Endothelial cell (in vitro differentiated cells): ENCODE measurements at regions not wholly inside any gene's neighbourhood (a gene's known extent, or its start where the extent isn't known, plus 50 kb on each side); places are given as distances from the start of the nearest gene placed in this dataset.

ENCODE experiments used
- DNase-seq: peaks from one replicate; pipeline ENCODE4 v3.0.0; 2021; ENCODE audit warnings: low spot score
- H3K27ac Mint-ChIP-seq: one replicate; pipeline ENCODE4 v1.8.0; 2021; ENCODE audit warnings: mixed read lengths, inconsistent platforms; ENCODE audit not compliant: unreplicated experiment
- H3K27me3 Mint-ChIP-seq: one replicate; pipeline ENCODE4 v1.8.0; 2021; ENCODE audit warnings: mild to moderate bottlenecking, moderate library complexity, mixed read lengths, inconsistent platforms; ENCODE audit not compliant: unreplicated experiment
- H3K36me3 Mint-ChIP-seq: one replicate; pipeline ENCODE4 v1.8.0; 2021; ENCODE audit warnings: mild to moderate bottlenecking, low read depth, mixed read lengths, inconsistent platforms; ENCODE audit not compliant: unreplicated experiment
- H3K4me1 Mint-ChIP-seq: one replicate; pipeline ENCODE4 v1.8.0; 2021; ENCODE audit warnings: mild to moderate bottlenecking, mixed read lengths, inconsistent platforms; ENCODE audit not compliant: unreplicated experiment
- H3K4me3 Mint-ChIP-seq: one replicate; pipeline ENCODE4 v1.8.0; 2021; ENCODE audit warnings: mild to moderate bottlenecking, mixed read lengths, inconsistent platforms; ENCODE audit not compliant: unreplicated experiment
- H3K9me3 Mint-ChIP-seq: one replicate; pipeline ENCODE4 v1.8.0; 2021; ENCODE audit warnings: mixed read lengths, inconsistent platforms; ENCODE audit not compliant: unreplicated experiment
- CTCF ChIP-seq: fragments of 200-600 bp; sonication (generic); IDR thresholded peaks from one replicate; pipeline ENCODE4 v1.5.0; 2021; ENCODE audit warnings: antibody characterized with exemption; ENCODE audit not compliant: unreplicated experiment

GRCh38 chr1:90435351-90435750, 281.8 kb downstream of the BARHL2 start:
- no peak for DNase-seq
- H3K27me3 Mint-ChIP-seq = no peaks in the 10 kb centered on the region
- no peaks in the 10 kb centered on the region for H3K36me3 Mint-ChIP-seq
- no peaks in the 10 kb centered on the region for H3K4me1 Mint-ChIP-seq
- no peaks in the 10 kb centered on the region for H3K9me3 Mint-ChIP-seq
- TF ChIP-seq CTCF = no peak
- H3K4me3 Mint-ChIP-seq = no peak overlapping the region
- no peak overlapping the region for H3K27ac Mint-ChIP-seq

GRCh38 chr1:90434460-90434859, 282.6 kb downstream of the BARHL2 start:
- no peak overlapping the region for H3K4me3 Mint-ChIP-seq
- TF ChIP-seq CTCF = no peak
- no peaks in the 10 kb centered on the region for H3K27me3 Mint-ChIP-seq
- H3K4me1 Mint-ChIP-seq = no peaks in the 10 kb centered on the region
- no peak overlapping the region for H3K27ac Mint-ChIP-seq
- DNase-seq = peak; percentile 7
- no peaks in the 10 kb centered on the region for H3K9me3 Mint-ChIP-seq
- H3K36me3 Mint-ChIP-seq = no peaks in the 10 kb centered on the region

GRCh38 chr1:90417126-90417525, 300.0 kb downstream of the BARHL2 start:
- no peak for DNase-seq
- no peak overlapping the region for H3K27ac Mint-ChIP-seq
- no peak overlapping the region for H3K4me3 Mint-ChIP-seq
- H3K27me3 Mint-ChIP-seq = no peaks in the 10 kb centered on the region
- H3K9me3 Mint-ChIP-seq = no peaks in the 10 kb centered on the region
- no peaks in the 10 kb centered on the region for H3K36me3 Mint-ChIP-seq
- H3K4me1 Mint-ChIP-seq = no peaks in the 10 kb centered on the region
- TF ChIP-seq CTCF = no peak

- no peaks in the 10 kb centered on the region for H3K4me1 Mint-ChIP-seq
- H3K27ac Mint-ChIP-seq = no peak overlapping the region
- no peaks in the 10 kb centered on the region for H3K36me3 Mint-ChIP-seq
- no peak for TF ChIP-seq CTCF
- no peaks in the 10 kb centered on the region for H3K9me3 Mint-ChIP-seq
- no peak for DNase-seq
- H3K27me3 Mint-ChIP-seq = peaks cover 1% of the 10 kb centered on the region
- no peak overlapping the region for H3K4me3 Mint-ChIP-seq
Observed at GRCh38 chr1:90414201-90414600, 302.9 kb downstream of the BARHL2 start.

DNA sequence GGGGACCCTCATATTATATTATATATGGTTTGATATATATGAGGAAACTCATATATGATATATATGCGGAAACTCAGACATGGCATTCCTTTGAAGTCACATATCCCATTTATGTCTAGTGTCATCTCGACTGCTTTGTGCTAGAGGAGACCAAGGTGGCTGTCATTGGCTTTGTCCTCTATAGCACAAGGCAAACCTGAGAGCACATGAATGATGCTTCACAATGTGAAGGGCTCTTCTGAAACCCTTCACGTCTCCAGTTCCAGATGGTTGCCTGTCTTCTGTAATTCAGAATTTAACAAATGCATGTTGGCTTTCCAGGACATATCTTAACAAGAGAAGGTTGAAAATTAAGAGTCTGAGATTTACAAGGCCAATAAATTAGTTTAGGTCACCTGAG, 303.6 kb downstream of the BARHL2 start:
- Mint-ChIP-seq H3K4me1 (no peaks in the 10 kb centered on the region), H3K27ac (no peak overlapping the region), H3K36me3 (no peaks in the 10 kb centered on the region), H3K4me3 (no peak overlapping the region), H3K9me3 (no peaks in the 10 kb centered on the region), H3K27me3 (peaks cover 1% of the 10 kb centered on the region)
- DNase-seq = no peak
- no peak for TF ChIP-seq CTCF
